ENCODE measurements at regions not wholly inside any gene's neighbourhood (a gene's known extent, or its start where the extent isn't known, plus 50 kb on each side); places are given as distances from the start of the nearest gene placed in this dataset.

DNA sequence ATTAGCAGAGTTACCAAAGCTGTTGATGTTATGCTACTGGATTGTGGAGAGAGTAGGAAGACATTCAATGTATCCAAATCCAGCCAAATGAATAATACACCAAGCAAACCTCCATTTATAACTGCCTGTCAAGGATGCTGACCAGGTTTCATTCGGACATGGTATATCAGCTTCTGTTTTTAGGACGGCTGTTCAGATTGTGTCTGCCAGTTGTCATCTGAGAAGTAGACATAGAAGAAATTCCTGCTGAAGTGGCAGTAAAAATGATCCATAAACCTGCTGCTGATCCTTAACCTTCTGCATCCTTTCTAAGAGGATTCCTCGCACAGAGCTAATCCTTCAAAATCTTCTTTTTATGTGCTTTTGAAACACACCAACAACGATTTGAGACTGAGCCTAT lies 663.6 kb upstream of the PLXNA2 start:
- Histone ChIP-seq H2AFZ (ENCODE audit: low read depth, low read length) (no peak overlapping the region), H3K23ac (ENCODE audit: low read length in 2 of 2) (no peak overlapping the region), H3K9me3 (ENCODE audit: control insufficient read depth, low read length) (peaks cover 6% of the 10 kb centered on the region), H3K27ac (ENCODE audit: low read length, poor library complexity, severe bottlenecking) (no peak overlapping the region), H3K4me2 (ENCODE audit: low read length, poor library complexity, severe bottlenecking) (no peak overlapping the region), H4K8ac (ENCODE audit: low read length) (no peak overlapping the region), H3K14ac (ENCODE audit: low read length in 2 of 2) (no peak overlapping the region), H2BK5ac (ENCODE audit: low read depth, low read length, poor library complexity, severe bottlenecking) (no peak overlapping the region), H3K18ac (ENCODE audit: low read depth in 1 of 2, low read length in 2 of 2) (no peak overlapping the region), H3K4ac (ENCODE audit: low read depth in 1 of 2, low read length in 2 of 2) (no peak overlapping the region), H3K9ac (ENCODE audit: low read length) (no peak overlapping the region), H3K79me1 (replicated peaks; ENCODE audit: low read length, poor library complexity, severe bottlenecking) (no peaks in the 10 kb centered on the region), H3K4me3 (ENCODE audit: insufficient read depth in 1 of 2, low read depth in 1 of 2, low read length in 2 of 2) (no peak overlapping the region), H2BK120ac (ENCODE audit: low read depth, low read length) (no peak overlapping the region), H3K4me1 (ENCODE audit: control insufficient read depth, insufficient read depth, low read depth, low read length) (no peaks in the 10 kb centered on the region), H3K27me3 (ENCODE audit: control insufficient read depth in 1 of 2, insufficient read depth in 1 of 2, low read length in 2 of 2) (no peaks in the 10 kb centered on the region), H4K91ac (ENCODE audit: low read length) (no peak overlapping the region), H2BK12ac (ENCODE audit: low read length in 2 of 2) (no peak overlapping the region), H2BK15ac (ENCODE audit: low read depth, poor library complexity, severe bottlenecking) (no peak overlapping the region), H2AK5ac (ENCODE audit: low read length, severe bottlenecking) (no peak overlapping the region), H3K36me3 (ENCODE audit: control insufficient read depth in 1 of 2, insufficient read depth in 2 of 2, low read depth in 1 of 2, low read length in 2 of 2) (no peaks in the 10 kb centered on the region)
- 9% methylated on average over 4 of the region's 4 CpGs for WGBS
- DNase-seq, result no peak

DNA sequence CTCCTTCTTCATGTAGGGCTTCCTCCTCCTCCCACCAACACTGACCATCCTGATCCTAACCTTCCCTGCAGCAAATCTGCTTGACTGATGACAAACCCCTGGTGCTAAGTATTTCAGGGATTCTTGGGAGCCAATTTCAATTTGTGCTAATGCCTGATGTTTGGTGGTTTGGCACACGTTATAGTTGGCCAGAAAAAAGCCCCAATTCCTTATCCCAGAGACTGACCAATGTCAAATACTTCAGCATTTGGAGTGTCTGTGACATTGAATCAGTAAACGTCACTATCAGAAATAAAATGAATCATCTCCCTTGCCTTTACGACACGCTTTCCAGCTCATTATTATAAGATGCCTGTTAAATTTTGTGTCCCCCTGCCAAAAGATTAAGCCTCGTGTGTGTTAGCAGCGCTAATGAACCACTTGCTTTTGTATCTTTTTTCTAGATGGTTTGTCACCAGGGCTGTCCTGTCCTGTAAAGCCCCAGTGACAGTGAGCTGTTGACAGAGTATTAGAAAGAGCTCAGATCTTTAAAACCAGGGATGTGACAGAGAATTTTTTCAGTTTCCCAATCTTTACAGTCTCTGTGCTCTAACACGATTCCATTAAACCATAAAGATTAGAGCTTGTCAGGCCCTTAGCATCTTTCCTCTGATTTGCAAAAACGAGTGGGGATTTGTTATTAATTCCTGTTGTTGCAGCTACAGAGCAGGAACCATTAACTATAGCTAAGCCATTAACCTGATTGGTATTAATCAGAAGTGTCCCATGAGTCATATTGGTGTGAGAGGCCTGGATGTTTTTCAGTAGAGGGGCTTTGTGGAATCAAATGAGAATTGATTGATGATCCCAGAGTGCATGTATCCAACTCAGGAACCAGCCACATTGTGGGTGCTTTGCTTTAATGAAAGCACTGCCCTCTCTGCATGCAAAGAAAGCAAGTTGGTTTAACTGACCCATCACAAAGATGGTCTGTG lies 665.1 kb upstream of the PLXNA2 start:
- Histone ChIP-seq H3K27ac (ENCODE audit: low read length, poor library complexity, severe bottlenecking) (no peak overlapping the region), H3K4ac (ENCODE audit: low read depth in 1 of 2, low read length in 2 of 2) (no peak overlapping the region), H3K4me2 (ENCODE audit: low read length, poor library complexity, severe bottlenecking) (no peak overlapping the region), H2AFZ (ENCODE audit: low read depth, low read length) (no peak overlapping the region), H3K9ac (ENCODE audit: low read length) (no peak overlapping the region), H2AK5ac (ENCODE audit: low read length, severe bottlenecking) (no peak overlapping the region), H2BK15ac (ENCODE audit: low read depth, poor library complexity, severe bottlenecking) (no peak overlapping the region), H4K8ac (ENCODE audit: low read length) (no peak overlapping the region), H3K4me1 (ENCODE audit: control insufficient read depth, insufficient read depth, low read depth, low read length) (no peaks in the 10 kb centered on the region), H3K27me3 (ENCODE audit: control insufficient read depth in 1 of 2, insufficient read depth in 1 of 2, low read length in 2 of 2) (no peaks in the 10 kb centered on the region), H3K23ac (ENCODE audit: low read length in 2 of 2) (no peak overlapping the region), H2BK5ac (ENCODE audit: low read depth, low read length, poor library complexity, severe bottlenecking) (no peak overlapping the region), H3K14ac (ENCODE audit: low read length in 2 of 2) (no peak overlapping the region), H4K91ac (ENCODE audit: low read length) (no peak overlapping the region), H3K9me3 (ENCODE audit: control insufficient read depth, low read length) (peaks cover 9% of the 10 kb centered on the region), H3K79me1 (replicated peaks; ENCODE audit: low read length, poor library complexity, severe bottlenecking) (no peaks in the 10 kb centered on the region), H3K4me3 (ENCODE audit: insufficient read depth in 1 of 2, low read depth in 1 of 2, low read length in 2 of 2) (no peak overlapping the region), H2BK120ac (ENCODE audit: low read depth, low read length) (no peak overlapping the region), H2BK12ac (ENCODE audit: low read length in 2 of 2) (no peak overlapping the region), H3K18ac (ENCODE audit: low read depth in 1 of 2, low read length in 2 of 2) (no peak overlapping the region), H3K36me3 (ENCODE audit: control insufficient read depth in 1 of 2, insufficient read depth in 2 of 2, low read depth in 1 of 2, low read length in 2 of 2) (no peaks in the 10 kb centered on the region)
- WGBS, result 75% methylated on average over 6 of the region's 8 CpGs
- DNase-seq, result no peak

DNA sequence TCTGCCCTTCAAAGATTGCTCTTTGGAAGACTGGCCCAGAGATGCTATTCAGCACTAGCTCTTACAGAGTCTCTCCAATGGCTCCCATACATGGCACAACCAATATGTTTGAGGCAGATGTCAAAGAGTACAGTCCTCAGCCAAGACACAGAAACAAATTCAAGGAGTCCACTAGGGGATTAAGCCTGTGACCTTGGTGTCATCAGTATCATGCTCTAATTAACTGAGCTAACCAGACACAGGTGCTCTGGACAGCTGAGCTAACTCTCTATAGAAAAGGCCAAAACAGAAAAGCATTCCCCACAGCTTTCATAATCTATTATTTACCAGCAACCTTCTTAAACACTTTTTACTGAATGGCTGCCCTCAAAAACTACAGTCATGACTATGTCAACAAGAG lies 666.0 kb upstream of the PLXNA2 start:
- no peaks in the 10 kb centered on the region for H3K4me1 ChIP-seq (ENCODE audit: control insufficient read depth, insufficient read depth, low read depth, low read length)
- H2BK12ac ChIP-seq (ENCODE audit: low read length in 2 of 2), result no peak overlapping the region
- no peaks in the 10 kb centered on the region for H3K27me3 ChIP-seq (ENCODE audit: control insufficient read depth in 1 of 2, insufficient read depth in 1 of 2, low read length in 2 of 2)
- H3K79me1 ChIP-seq (replicated peaks; ENCODE audit: low read length, poor library complexity, severe bottlenecking), result no peaks in the 10 kb centered on the region
- no peak overlapping the region for H3K4ac ChIP-seq (ENCODE audit: low read depth in 1 of 2, low read length in 2 of 2)
- no peak overlapping the region for H2BK120ac ChIP-seq (ENCODE audit: low read depth, low read length)
- no peak overlapping the region for H3K4me3 ChIP-seq (ENCODE audit: insufficient read depth in 1 of 2, low read depth in 1 of 2, low read length in 2 of 2)
- no peak overlapping the region for H2AFZ ChIP-seq (ENCODE audit: low read depth, low read length)
- no peak overlapping the region for H2AK5ac ChIP-seq (ENCODE audit: low read length, severe bottlenecking)
- no peak overlapping the region for H4K8ac ChIP-seq (ENCODE audit: low read length)
- H3K27ac ChIP-seq (ENCODE audit: low read length, poor library complexity, severe bottlenecking), result no peak overlapping the region
- DNase-seq, result no peak
- no peak overlapping the region for H3K9ac ChIP-seq (ENCODE audit: low read length)
- H3K4me2 ChIP-seq (ENCODE audit: low read length, poor library complexity, severe bottlenecking), result no peak overlapping the region
- no peak overlapping the region for H4K91ac ChIP-seq (ENCODE audit: low read length)
- H3K9me3 ChIP-seq (ENCODE audit: control insufficient read depth, low read length), result peaks cover 9% of the 10 kb centered on the region
- H3K23ac ChIP-seq (ENCODE audit: low read length in 2 of 2), result no peak overlapping the region
- no peak overlapping the region for H3K14ac ChIP-seq (ENCODE audit: low read length in 2 of 2)
- H3K36me3 ChIP-seq (ENCODE audit: control insufficient read depth in 1 of 2, insufficient read depth in 2 of 2, low read depth in 1 of 2, low read length in 2 of 2), result no peaks in the 10 kb centered on the region
- no peak overlapping the region for H3K18ac ChIP-seq (ENCODE audit: low read depth in 1 of 2, low read length in 2 of 2)
- no peak overlapping the region for H2BK15ac ChIP-seq (ENCODE audit: low read depth, poor library complexity, severe bottlenecking)
- no peak overlapping the region for H2BK5ac ChIP-seq (ENCODE audit: low read depth, low read length, poor library complexity, severe bottlenecking)

DNA sequence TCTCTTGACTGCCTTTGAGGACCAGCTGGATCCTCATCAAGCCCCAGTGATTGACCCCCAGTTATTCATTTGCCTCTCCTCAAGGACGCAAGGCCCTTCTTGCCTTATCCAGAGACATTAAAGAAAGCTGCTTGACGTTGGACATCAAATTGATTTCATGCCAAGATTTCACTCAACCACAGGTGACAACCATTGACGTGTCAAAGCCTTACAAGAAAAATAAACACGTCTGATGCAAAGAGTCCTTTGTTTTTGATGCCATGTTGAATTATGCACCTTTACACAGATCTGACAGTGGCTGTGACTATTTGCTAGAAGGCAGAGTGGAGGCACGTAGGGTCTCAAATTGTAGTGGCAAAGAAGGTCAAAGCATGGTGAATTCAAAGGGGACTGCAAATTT lies 666.2 kb upstream of the CAMK1G start:
- H3K9me3 ChIP-seq (ENCODE audit: control insufficient read depth, low read length), result peaks cover 8% of the 10 kb centered on the region
- no peak overlapping the region for H3K18ac ChIP-seq (ENCODE audit: low read depth in 1 of 2, low read length in 2 of 2)
- no peak overlapping the region for H3K23ac ChIP-seq (ENCODE audit: low read length in 2 of 2)
- no peak overlapping the region for H2BK15ac ChIP-seq (ENCODE audit: low read depth, poor library complexity, severe bottlenecking)
- no peak overlapping the region for H2AK5ac ChIP-seq (ENCODE audit: low read length, severe bottlenecking)
- no peaks in the 10 kb centered on the region for H3K36me3 ChIP-seq (ENCODE audit: control insufficient read depth in 1 of 2, insufficient read depth in 2 of 2, low read depth in 1 of 2, low read length in 2 of 2)
- H3K27ac ChIP-seq (ENCODE audit: low read length, poor library complexity, severe bottlenecking), result no peak overlapping the region
- no peaks in the 10 kb centered on the region for H3K27me3 ChIP-seq (ENCODE audit: control insufficient read depth in 1 of 2, insufficient read depth in 1 of 2, low read length in 2 of 2)
- H4K91ac ChIP-seq (ENCODE audit: low read length), result no peak overlapping the region
- no peak overlapping the region for H4K8ac ChIP-seq (ENCODE audit: low read length)
- no peak overlapping the region for H3K4ac ChIP-seq (ENCODE audit: low read depth in 1 of 2, low read length in 2 of 2)
- H3K79me1 ChIP-seq (replicated peaks; ENCODE audit: low read length, poor library complexity, severe bottlenecking), result no peaks in the 10 kb centered on the region
- H3K4me3 ChIP-seq (ENCODE audit: insufficient read depth in 1 of 2, low read depth in 1 of 2, low read length in 2 of 2), result no peak overlapping the region
- H2BK5ac ChIP-seq (ENCODE audit: low read depth, low read length, poor library complexity, severe bottlenecking), result no peak overlapping the region
- H3K14ac ChIP-seq (ENCODE audit: low read length in 2 of 2), result no peak overlapping the region
- no peak overlapping the region for H3K4me2 ChIP-seq (ENCODE audit: low read length, poor library complexity, severe bottlenecking)
- H2AFZ ChIP-seq (ENCODE audit: low read depth, low read length), result no peak overlapping the region
- WGBS, result 91% methylated on average over 5 of the region's 5 CpGs
- no peaks in the 10 kb centered on the region for H3K4me1 ChIP-seq (ENCODE audit: control insufficient read depth, insufficient read depth, low read depth, low read length)
- DNase-seq, result no peak
- H2BK120ac ChIP-seq (ENCODE audit: low read depth, low read length), result no peak overlapping the region
- H3K9ac ChIP-seq (ENCODE audit: low read length), result no peak overlapping the region
- H2BK12ac ChIP-seq (ENCODE audit: low read length in 2 of 2), result no peak overlapping the region

Measured in mesenchymal stem cell (in vitro differentiated cells and primary cell).